ENCODE measurements at regions not wholly inside any gene's neighbourhood (a gene's known extent, or its start where the extent isn't known, plus 50 kb on each side); places are given as distances from the start of the nearest gene placed in this dataset.

GRCh38 chr13:75135325-75135825 is 346.6 kb downstream of the TBC1D4 start:
- TF ChIP-seq CTCF (IDR thresholded peaks at IDR 0.05; ENCODE audit: low read depth, low read length, poor library complexity, severe bottlenecking) (no peak), EZH2phosphoT487 (IDR thresholded peaks at IDR 0.05; ENCODE audit: borderline replicate concordance, low read length) (no peak)
